AG04449 (cell line): ENCODE measurements at regions not wholly inside any gene's neighbourhood (a gene's known extent, or its start where the extent isn't known, plus 50 kb on each side); places are given as distances from the start of the nearest gene placed in this dataset.
A peak's percentile ranks its signal among the peaks of the same experiment; 100 is the strongest.

Source experiments
- CTCF ChIA-PET: fragments of 350-600 bp; formaldehyde crosslinking; extraction: SDS; loops from one replicate; lab custom pipeline; 2021; ENCODE audit warnings: antibody characterized with exemption; lab: Yijun Ruan, JAX
- POLR2A ChIA-PET: fragments of 400-600, 350-600 bp; formaldehyde crosslinking; extraction: SDS; loops from one replicate; lab custom pipeline; 2020; ENCODE audit warnings: antibody characterized with exemption, inconsistent platforms; lab: Yijun Ruan, JAX
- DNase-seq: peaks from one replicate; pipeline ENCODE4 v3.0.0-alpha.2; 2010; ENCODE audit warnings: low read depth, low spot score
- H3K4me3 ChIP-seq: 2 replicates; pipeline ENCODE4 v1.5.1; 2011; ENCODE audit warnings: low read depth, mild to moderate bottlenecking, control low read depth, low read length
- TF ChIP-seq, protein P1 (sequence below): IDR thresholded peaks from one replicate; pipeline ENCODE4 v1.5.1; 2011; ENCODE audit warnings: mild to moderate bottlenecking, moderate library complexity, low read length, control low read depth, inconsistent platforms; ENCODE audit not compliant: insufficient read depth; ENCODE audit errors: missing control alignments

DNA sequence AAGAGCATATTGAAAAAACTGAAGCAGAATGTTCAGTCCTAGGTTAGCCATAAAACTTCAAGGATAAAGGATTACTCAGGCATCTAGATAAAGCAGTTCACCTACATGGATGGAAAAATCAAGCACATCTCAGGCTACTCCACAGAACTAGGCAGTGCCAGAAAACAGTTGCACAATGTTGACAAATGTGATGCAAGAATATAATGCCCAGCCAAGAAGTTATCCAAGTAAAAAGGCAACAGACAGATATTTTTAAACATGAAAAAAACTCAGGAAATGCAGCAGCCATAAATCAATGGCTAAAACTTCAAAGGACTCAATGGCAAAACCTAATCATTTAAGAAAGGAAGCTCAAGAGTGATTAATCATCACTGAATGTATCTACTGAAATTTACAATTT lies 456.0 kb upstream of the FAM241A start:
- ChIA-PET POLR2A (no interaction called here), CTCF (no interaction called here)
- TF ChIP-seq, protein P1, sequence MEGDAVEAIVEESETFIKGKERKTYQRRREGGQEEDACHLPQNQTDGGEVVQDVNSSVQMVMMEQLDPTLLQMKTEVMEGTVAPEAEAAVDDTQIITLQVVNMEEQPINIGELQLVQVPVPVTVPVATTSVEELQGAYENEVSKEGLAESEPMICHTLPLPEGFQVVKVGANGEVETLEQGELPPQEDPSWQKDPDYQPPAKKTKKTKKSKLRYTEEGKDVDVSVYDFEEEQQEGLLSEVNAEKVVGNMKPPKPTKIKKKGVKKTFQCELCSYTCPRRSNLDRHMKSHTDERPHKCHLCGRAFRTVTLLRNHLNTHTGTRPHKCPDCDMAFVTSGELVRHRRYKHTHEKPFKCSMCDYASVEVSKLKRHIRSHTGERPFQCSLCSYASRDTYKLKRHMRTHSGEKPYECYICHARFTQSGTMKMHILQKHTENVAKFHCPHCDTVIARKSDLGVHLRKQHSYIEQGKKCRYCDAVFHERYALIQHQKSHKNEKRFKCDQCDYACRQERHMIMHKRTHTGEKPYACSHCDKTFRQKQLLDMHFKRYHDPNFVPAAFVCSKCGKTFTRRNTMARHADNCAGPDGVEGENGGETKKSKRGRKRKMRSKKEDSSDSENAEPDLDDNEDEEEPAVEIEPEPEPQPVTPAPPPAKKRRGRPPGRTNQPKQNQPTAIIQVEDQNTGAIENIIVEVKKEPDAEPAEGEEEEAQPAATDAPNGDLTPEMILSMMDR, result no peak
- DNase-seq, result peak; percentile 9
- H3K4me3 ChIP-seq, result no peak overlapping the region

DNA sequence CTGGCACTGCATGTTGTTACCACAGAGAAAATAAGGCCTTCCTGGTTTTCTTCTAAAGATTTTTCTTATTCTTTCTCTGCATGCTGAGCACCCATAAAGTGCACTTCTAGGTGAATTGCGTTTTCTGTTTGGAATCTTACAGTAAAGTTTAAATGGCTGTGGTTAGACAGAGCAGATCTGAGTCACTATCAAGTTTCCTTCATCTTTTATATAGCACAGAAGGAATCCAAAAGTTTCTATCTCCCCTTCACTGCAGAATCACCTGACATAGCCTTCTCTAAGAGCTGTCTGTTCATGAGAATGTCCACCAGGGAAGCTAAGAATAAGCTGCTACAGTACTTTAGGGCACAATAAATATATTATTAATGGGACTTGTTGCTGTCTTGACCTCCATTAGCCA lies 455.5 kb upstream of the FAM241A start:
- H3K4me3 ChIP-seq, result no peak overlapping the region
- CTCF ChIA-PET, result interaction anchor here (0.8 kb wide), 1 partner anchor 342 kb away, joined by 3 read pairs; no protein-coding TSS in a partner anchor
- peak; percentile 10 for DNase-seq
- TF ChIP-seq, protein P1, result no peak
- POLR2A ChIA-PET, result no interaction called here

DNA sequence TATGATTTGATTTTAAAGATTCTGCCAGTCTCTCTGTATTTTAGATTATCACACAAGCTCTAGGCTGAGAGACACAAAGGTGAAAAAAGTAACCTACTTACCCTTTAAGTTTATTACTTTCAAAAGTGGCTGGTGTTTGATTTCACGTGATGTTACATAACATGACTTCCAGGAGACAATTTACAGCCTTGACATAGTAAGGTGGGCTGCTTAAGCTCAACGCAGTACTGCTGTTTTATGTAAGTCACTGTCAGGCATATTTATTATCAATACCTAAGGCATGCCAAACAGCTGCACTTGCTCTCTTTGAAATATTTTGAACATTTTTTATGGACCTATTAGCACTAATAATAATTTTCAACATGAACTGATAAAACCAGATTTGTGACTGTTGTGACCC lies 451.5 kb upstream of the FAM241A start:
- TF ChIP-seq, protein P1, result no peak
- no peak for DNase-seq
- ChIA-PET POLR2A (no interaction called here), CTCF (interaction anchor here (1.7 to 1.9 kb wide), 2 partner anchors 52 to 161 kb away, joined by 4 read pairs; no protein-coding TSS in a partner anchor)
- H3K4me3 ChIP-seq, result no peak overlapping the region

DNA sequence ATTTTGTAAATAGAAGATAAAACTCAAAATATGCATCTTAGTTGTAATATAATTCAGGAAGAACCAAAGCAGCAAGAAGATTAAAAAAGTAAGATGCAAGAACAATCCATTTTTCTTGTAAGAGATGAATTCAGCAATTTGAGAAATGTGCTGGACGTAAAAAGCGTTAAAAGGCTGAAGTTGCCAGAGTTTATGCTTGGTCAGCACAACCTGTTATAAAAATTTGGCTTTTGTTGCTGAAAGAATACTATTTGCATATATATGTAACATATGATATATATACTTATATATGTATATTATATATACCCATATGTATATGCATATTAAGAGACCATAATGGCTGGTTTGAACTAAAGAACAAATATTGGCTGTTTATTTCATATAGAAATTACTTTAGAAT lies 449.6 kb upstream of the FAM241A start:
- ChIA-PET POLR2A (no interaction called here), CTCF (no interaction called here)
- TF ChIP-seq, protein P1, result no peak
- no peak overlapping the region for H3K4me3 ChIP-seq
- no peak for DNase-seq

DNA sequence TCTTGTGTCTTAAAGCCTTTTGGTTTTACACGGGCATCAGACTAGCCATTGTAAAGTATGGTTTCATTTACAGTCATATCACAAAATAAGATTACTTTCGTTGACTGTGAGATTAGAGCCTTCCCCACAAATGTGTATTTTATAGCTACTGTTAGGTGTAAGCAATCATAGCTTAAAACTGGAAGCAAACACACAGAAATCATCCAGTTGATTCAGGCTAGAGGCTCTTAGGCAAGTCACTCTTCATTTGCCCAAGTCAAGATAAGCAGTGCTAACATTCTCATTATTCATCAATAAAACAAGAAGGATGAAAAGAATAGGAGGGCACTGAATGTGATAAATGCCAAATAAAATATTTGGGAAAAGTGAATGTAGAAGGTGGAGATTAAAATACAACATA lies 448.7 kb upstream of the FAM241A start:
- TF ChIP-seq, protein P1, result no peak
- CTCF ChIA-PET, result no interaction called here

DNA sequence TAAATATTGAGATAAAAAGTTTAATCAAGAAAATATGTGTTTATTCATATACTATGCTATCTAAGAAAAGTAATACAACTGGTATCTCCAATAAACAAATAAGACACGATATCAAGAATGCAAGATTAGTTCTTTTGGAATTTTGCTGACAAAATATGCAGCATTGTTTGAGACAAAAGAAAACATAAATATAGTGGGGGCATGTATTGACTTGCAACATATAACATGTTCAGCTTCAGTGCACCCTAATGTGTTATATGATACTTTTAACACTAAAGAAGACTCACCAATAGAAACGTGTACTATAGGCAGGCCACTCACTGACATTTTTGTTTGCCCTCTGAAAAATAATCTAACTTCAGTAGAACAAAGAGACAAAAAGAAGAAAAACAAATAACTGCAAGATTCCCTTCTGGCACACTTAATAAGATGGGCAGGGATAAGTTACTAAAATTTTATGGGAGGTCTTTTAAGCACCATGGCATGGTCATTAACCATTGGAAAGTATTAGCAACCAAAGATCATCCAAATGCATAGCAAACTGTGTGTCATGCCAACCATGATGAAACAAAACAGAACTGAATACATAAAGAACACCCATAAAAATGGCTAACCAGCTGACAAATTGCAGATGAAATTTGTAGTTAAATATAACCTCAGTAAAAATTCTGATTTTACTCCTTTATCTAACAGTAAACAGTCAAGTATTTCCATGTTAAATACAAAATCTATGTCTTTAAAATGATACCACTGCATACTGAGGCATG lies 447.9 kb upstream of the FAM241A start:
- H3K4me3 ChIP-seq, result no peak overlapping the region
- DNase-seq, result no peak
- TF ChIP-seq, protein P1, result no peak
- CTCF ChIA-PET, result no interaction called here
- POLR2A ChIA-PET, result no interaction called here

More for the DNA sequence above, 448.7 kb upstream of the FAM241A start:
- POLR2A ChIA-PET, result no interaction called here
- no peak for DNase-seq
- no peak overlapping the region for H3K4me3 ChIP-seq
